ENCODE measurements at regions not wholly inside any gene's neighbourhood (a gene's known extent, or its start where the extent isn't known, plus 50 kb on each side); places are given as distances from the start of the nearest gene placed in this dataset.

DNA sequence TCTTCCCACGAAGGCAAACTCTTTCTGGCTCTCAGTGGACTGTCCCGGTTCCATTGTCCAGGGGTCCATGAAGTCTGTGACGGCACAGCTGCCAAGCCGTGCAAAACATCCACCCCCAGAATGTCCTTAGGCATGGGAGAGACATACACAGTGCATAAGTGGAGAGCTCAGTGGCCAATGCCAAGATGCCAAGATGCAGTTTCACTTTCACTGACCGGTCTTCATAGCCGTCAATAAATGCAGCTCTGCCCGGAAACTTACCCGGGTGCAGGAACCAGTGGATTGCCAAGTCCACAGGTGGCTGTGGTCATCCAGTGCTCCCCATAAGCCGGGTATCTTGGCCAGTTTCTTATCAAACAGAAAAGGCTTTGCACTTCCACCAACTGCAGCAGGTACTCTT lies 162.3 kb downstream of the PTCSC3 start:
- TF ChIP-seq, protein P1, sequence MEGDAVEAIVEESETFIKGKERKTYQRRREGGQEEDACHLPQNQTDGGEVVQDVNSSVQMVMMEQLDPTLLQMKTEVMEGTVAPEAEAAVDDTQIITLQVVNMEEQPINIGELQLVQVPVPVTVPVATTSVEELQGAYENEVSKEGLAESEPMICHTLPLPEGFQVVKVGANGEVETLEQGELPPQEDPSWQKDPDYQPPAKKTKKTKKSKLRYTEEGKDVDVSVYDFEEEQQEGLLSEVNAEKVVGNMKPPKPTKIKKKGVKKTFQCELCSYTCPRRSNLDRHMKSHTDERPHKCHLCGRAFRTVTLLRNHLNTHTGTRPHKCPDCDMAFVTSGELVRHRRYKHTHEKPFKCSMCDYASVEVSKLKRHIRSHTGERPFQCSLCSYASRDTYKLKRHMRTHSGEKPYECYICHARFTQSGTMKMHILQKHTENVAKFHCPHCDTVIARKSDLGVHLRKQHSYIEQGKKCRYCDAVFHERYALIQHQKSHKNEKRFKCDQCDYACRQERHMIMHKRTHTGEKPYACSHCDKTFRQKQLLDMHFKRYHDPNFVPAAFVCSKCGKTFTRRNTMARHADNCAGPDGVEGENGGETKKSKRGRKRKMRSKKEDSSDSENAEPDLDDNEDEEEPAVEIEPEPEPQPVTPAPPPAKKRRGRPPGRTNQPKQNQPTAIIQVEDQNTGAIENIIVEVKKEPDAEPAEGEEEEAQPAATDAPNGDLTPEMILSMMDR (IDR thresholded peaks at IDR 0.05; ENCODE audit: insufficient read depth, low read depth, low read length), result no peak
- TF ChIP-seq EZH2 (IDR thresholded peaks at IDR 0.05; ENCODE audit: insufficient read depth, low read length), result no peak

Data from astrocyte (in vitro differentiated cells and primary cell).